D721Med (cell line): ENCODE measurements at regions not wholly inside any gene's neighbourhood (a gene's known extent, or its start where the extent isn't known, plus 50 kb on each side); places are given as distances from the start of the nearest gene placed in this dataset.
"Not testable (repeated sequence)": the region's sequence is repeated elsewhere in the genome, so short reads cannot be mapped to it uniquely, and the experiment has no call there.

ENCODE experiments used
- DNase-seq: peaks from one replicate; pipeline ENCODE4 v3.0.0; 2011; ENCODE audit warnings: low spot score; ENCODE audit not compliant: insufficient read length
- FAIRE-seq: peaks from 2 replicates; lab custom pipeline; 2011; peaks lifted over from hg19 to GRCh38; lab: Jason Lieb, UNC

DNA sequence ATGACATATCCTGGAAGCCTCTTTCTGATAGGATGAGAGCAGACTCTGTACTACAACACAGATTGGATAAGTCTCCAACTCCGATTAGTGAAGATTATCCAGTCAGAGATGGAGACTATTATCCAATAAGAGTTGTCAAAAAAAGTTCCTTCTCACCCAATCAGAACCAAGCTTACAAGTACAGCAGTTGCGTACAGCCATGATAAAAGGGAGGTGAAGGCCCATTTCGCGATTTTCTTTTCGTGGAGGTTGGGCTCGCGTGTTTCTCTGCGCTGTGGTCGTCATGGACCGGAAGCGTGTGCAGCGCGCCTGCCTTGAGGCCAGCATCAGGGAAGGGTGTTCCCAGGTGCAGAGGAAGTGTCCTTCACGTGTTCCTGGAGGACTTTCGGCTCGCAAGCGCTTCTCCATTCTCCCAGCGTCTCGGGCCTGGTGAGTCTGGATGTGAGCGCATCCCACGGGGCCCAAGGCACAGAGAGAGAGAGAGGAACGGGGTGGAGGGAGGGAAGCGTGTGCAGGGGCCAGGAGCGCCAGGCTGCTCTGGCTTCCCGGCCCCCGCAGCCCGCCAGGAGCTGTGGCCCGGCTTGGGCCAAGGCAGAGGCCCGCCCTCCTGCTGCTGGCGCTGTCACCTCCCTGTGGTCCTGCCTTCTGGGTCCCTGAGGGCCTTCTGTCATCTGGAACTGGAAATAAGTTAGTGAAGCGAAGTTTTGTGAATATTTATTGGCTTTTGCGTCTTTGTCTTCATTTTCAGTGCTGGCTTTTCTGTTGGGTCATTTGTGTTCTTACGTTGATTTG lies 53.9 kb downstream of the CDRT15L2 start:
- DNase-seq, FAIRE-seq: not testable (repeated sequence)

DNA sequence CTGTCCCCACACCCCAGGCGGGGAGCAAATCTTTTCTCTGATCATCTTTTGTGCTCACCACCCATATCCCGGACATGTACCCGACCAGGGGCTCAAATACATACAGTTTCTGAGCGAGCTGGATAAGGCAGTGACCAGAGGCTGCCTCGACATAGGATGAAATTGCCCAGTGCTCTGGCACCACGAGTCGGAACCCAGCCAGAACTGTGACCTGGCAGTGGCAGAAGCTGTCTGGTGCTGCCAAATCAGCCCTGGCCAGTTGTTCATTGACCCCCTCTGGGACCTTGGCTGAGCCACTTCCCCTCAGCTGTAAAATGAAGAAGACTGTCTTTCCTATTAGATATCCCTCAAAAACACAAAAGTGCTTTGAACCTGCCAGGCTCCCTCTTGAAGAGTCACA lies 60.6 kb downstream of the CDRT15L2 start:
- FAIRE-seq, DNase-seq: not testable (repeated sequence)

- not testable (repeated sequence) for FAIRE-seq, DNase-seq
Measured at GRCh38 chr17:20646661-20647272, 67.2 kb downstream of the CDRT15L2 start.

- FAIRE-seq, DNase-seq: not testable (repeated sequence)
Measured at GRCh38 chr17:20649097-20649767, 69.7 kb downstream of the CDRT15L2 start.

DNA sequence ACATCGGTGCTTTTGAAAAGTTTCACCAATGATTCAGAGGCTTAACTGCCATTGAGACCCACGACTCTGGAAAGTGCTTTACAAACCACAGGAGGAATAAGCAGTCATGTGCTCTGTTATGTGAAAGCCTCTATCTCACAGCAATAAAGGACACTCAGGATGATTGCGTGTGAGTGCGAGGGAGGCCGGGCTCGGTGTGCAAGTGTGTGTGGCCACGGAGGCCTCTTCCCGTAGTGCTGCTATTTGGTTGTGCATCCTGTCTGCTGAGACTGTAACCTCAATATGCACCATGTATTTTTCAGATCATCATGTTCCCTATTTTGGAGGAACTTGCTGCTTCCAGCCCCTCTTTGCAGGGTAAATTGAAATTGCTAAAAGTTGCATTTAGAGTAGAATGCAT lies 71.5 kb downstream of the CDRT15L2 start:
- not testable (repeated sequence) for DNase-seq, FAIRE-seq

GRCh38 chr17:20651736-20652135 lies 72.2 kb downstream of the CDRT15L2 start:
- not testable (repeated sequence) for DNase-seq, FAIRE-seq

GRCh38 chr17:20653391-20653790 lies 73.9 kb downstream of the CDRT15L2 start:
- FAIRE-seq, DNase-seq: not testable (repeated sequence)

DNA sequence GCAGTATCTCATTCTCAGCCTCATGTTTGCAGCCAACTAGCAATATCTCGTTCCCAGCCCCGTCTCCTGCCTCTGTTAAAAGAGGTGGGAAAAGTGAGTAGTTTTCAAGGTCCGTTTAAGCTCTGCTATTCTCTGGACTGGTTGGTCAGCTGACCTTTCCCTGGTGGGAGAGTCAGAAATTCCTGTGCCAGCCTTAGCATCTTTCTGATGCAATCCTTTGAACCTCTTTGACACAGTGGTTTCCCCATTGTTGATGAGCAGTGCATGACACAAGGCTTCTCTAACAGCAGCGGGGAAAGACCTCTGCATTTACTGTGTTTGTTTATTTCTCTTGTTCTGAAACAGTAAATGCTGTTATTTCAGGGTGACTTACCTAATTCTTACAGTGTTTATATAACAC lies 74.6 kb downstream of the CDRT15L2 start:
- DNase-seq, FAIRE-seq: not testable (repeated sequence)

- not testable (repeated sequence) for FAIRE-seq, DNase-seq
Measured at GRCh38 chr17:20654575-20654974, 75.1 kb downstream of the CDRT15L2 start.

DNA sequence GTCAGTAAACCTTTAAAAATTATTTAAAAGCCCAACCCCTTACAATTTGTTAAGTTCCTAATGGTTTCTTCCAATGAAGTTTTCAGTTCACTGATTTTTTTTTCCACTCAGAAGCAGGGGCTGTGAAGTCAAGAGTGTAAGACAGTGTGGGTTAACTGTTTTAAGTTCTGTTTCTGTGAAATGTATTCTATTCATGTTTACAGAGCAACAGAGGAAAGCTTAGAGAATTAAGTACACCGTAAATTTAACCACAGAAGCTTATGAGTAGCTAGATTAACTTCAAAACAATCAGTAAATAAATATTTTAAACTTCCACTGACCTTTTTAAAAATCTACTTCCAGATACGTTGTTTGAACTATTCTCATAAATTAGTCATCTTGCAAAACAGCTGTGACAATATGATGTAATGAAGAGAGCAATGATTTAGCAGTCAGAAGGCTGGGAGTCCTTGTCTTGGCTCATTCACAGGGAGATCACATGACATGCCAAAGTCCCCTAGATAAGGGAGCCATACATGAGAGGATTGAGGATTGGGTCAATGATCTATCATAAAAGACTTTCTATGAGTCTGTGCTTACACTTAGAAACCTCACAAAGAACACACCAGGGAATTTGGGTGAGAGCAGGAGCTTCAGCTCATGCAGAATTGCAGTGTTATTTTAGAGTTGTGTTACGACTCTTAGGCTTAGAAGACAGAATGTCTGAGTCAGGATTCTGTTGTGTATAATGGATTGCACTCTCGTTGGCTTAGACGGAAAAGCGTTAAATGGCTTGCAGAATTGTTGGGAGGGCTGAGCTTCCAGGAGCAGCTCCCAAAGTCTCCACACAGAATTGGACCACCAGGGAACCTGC lies 85.8 kb downstream of the CDRT15L2 start:
- DNase-seq, FAIRE-seq: not testable (repeated sequence)

- DNase-seq, FAIRE-seq: not testable (repeated sequence)
Measured at GRCh38 chr17:20666689-20667088, 87.2 kb downstream of the CDRT15L2 start.

- not testable (repeated sequence) for FAIRE-seq, DNase-seq
Measured at GRCh38 chr17:20667712-20668111, 88.2 kb downstream of the CDRT15L2 start.

DNA sequence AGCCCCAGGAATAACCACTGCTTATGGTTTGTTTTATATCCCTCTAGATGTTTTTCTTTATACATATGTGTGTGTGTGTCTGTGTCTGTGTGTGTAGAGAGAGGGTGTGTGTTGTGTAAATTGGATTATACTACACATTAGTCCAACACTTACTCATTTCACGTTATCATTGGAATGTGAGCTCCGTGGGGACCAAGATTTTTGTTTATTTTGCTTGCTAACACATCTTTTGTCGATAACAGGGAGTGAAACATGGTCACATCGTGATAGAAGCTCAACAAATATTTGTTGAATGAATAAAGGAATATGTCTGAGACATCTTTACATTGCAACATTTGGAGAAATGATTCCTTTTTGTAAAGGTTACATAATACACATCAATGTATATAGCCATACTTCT lies 88.8 kb downstream of the CDRT15L2 start:
- FAIRE-seq, result not testable (repeated sequence)

GRCh38 chr17:20668868-20669267 lies 89.3 kb downstream of the CDRT15L2 start:
- not testable (repeated sequence) for FAIRE-seq, DNase-seq

More for the DNA sequence above, 88.8 kb downstream of the CDRT15L2 start:
- DNase-seq, result not testable (repeated sequence)

DNA sequence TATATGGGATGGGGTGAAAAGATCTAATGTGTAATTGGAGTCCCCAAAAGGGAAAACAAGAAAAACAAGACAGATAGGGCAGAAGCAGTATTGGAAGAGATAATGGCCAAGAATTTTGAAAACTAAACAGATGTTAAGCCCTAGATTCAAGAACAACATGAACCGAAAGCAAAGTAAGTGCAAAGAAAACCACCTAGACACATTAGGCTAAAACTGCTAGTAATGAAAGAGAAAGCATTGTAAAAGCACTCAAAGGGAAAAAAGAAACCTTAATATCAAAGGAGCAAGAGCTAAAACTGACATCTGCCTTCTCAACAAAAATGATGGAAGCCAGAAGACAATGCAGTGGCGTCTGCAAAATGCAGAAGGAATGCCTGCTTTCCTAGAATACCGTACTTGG lies 91.0 kb downstream of the CDRT15L2 start:
- DNase-seq, FAIRE-seq: not testable (repeated sequence)

DNA sequence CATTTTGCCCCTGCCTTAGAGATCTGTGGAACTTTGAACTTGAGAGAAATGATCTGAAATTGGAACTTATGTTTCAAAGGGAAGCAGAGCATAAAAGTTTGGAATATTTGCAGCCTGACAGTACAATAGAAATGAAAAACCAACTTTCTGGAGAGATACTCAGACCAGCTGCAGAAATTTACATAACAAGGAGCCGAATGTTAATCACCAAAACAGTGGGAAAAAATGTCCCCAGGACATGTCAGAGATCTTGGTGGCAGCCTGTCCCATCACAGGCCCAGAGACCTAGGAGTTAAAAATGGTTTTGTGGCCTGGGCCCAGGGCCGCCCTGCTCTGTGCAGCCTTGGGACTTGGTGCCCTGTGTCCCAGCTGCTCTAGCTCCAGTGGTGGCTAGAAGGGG lies 94.8 kb downstream of the CDRT15L2 start:
- not testable (repeated sequence) for FAIRE-seq, DNase-seq

GRCh38 chr17:20675707-20676106 lies 96.2 kb downstream of the CDRT15L2 start:
- not testable (repeated sequence) for FAIRE-seq, DNase-seq

DNA sequence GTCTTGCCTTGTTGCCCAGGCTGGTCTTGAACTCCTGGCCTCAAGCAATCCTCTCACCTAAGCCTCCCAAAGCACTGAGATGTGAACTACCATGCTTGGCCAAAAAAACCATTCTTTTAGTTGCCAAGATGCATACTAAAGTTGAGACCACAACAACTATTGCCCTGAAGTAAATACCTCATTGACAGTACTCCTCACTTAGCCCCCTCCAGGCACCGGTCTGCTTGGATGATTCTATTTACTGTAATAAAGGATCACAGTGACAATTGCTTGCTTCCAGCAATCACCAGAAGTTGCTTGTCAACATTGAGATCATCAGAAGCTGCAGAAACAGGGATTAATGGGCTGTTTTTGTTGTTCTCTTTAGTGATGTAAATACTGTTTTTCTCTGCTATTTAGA lies 97.1 kb downstream of the CDRT15L2 start:
- DNase-seq, FAIRE-seq: not testable (repeated sequence)

GRCh38 chr17:20677469-20677868 lies 97.9 kb downstream of the CDRT15L2 start:
- not testable (repeated sequence) for FAIRE-seq, DNase-seq
